Naive thymus-derived CD4-positive, alpha-beta T cell (primary cell): ENCODE measurements at regions not wholly inside any gene's neighbourhood (a gene's known extent, or its start where the extent isn't known, plus 50 kb on each side); places are given as distances from the start of the nearest gene placed in this dataset.

Source experiments
- ATAC-seq: fragments of 150-1000 bp; cut with Tn5 transposase; 2 replicates; pipeline ENCODE4 v1.10.0; 2021; ENCODE audit warnings: mild to moderate bottlenecking, moderate library complexity
- CTCF ChIA-PET: fragments of 350-600 bp; sonication (Branson Sonifier 250); formaldehyde crosslinking; loops from one replicate; lab custom pipeline; 2021; ENCODE audit warnings: antibody characterized with exemption; lab: Charles Lee
- POLR2A ChIA-PET: fragments of 350-600 bp; sonication (Branson Sonifier 250); formaldehyde crosslinking; loops from one replicate; lab custom pipeline; 2021; ENCODE audit warnings: antibody characterized with exemption, inconsistent platforms; lab: Charles Lee
- DNase-seq, 9 donors: peaks; one replicate each; pipeline versions ENCODE4 v3.0.0 to v3.0.0-alpha.2; 2020 to 2022; ENCODE audit warnings: mixed read lengths in 1 of 9
- H3K27ac ChIP-seq: one replicate; pipeline ENCODE4 v1.7.0; 2013; ENCODE audit warnings: mild to moderate bottlenecking, low read depth, low read length, moderate library complexity
- H3K27me3 ChIP-seq, 2 donors: one replicate each; pipeline ENCODE4 v1.7.0; 2013; ENCODE audit warnings: low read length in 2 of 2, mild to moderate bottlenecking in 2 of 2, moderate library complexity in 2 of 2; ENCODE audit not compliant: control insufficient read depth in 2 of 2, insufficient read depth in 2 of 2
- H3K36me3 ChIP-seq, 3 experiments: 1 replicate in 2 of 3; 2 replicates in 1 of 3; pipeline ENCODE4 v1.7.0; 2013; ENCODE audit warnings: low read length in 3 of 3, mild to moderate bottlenecking in 3 of 3, moderate library complexity in 1 of 3; ENCODE audit not compliant: insufficient read depth in 3 of 3, control insufficient read depth in 2 of 3
- H3K4me1 ChIP-seq, 2 donors: one replicate each; pipeline ENCODE4 v1.7.0; 2013; ENCODE audit warnings: low read length in 2 of 2, mild to moderate bottlenecking in 2 of 2, moderate library complexity in 1 of 2; ENCODE audit not compliant: control insufficient read depth in 2 of 2, insufficient read depth in 2 of 2
- H3K4me3 ChIP-seq: 2 replicates; pipeline ENCODE4 v1.7.0; 2013; ENCODE audit warnings: mild to moderate bottlenecking, low read length
- H3K9me3 ChIP-seq, 3 experiments: 1 replicate in 2 of 3; 2 replicates in 1 of 3; pipeline ENCODE4 v1.7.0; 2013; ENCODE audit warnings: low read length in 3 of 3; ENCODE audit not compliant: control insufficient read depth in 2 of 3
- H3K27ac Mint-ChIP-seq, 9 donors: one replicate each; pipeline ENCODE4 v1.8.0; 2020 to 2022; ENCODE audit warnings: mixed read lengths in 9 of 9, mild to moderate bottlenecking in 8 of 9, moderate library complexity in 5 of 9, inconsistent platforms in 2 of 9
- H3K27me3 Mint-ChIP-seq, 5 donors: one replicate each; pipeline ENCODE4 v1.8.0; 2021 to 2022; ENCODE audit warnings: mixed read lengths in 5 of 5, mild to moderate bottlenecking in 1 of 5
- H3K36me3 Mint-ChIP-seq, 5 donors: one replicate each; pipeline ENCODE4 v1.8.0; 2020 to 2022; ENCODE audit warnings: mixed read lengths in 5 of 5, mild to moderate bottlenecking in 3 of 5, inconsistent platforms in 1 of 5
- H3K4me1 Mint-ChIP-seq, 7 donors: one replicate each; pipeline ENCODE4 v1.8.0; 2020 to 2022; ENCODE audit warnings: mixed read lengths in 7 of 7, mild to moderate bottlenecking in 3 of 7, inconsistent platforms in 1 of 7
- H3K4me3 Mint-ChIP-seq, 10 donors: one replicate each; pipeline ENCODE4 v1.8.0; 2020 to 2022; ENCODE audit warnings: mild to moderate bottlenecking in 10 of 10, mixed read lengths in 10 of 10, moderate library complexity in 6 of 10, inconsistent platforms in 2 of 10
- H3K9me3 Mint-ChIP-seq, 11 donors: one replicate each; pipeline ENCODE4 v1.8.0; 2020 to 2022; ENCODE audit warnings: mixed read lengths in 11 of 11, mild to moderate bottlenecking in 4 of 11, inconsistent platforms in 1 of 11, moderate library complexity in 1 of 11
- intact Hi-C, 2 donors: fragments of 100-400 bp; cut with micrococcal nuclease; formaldehyde crosslinking; loops; one replicate each; pipeline ENCODE4 v1.15.1; 2023

DNA sequence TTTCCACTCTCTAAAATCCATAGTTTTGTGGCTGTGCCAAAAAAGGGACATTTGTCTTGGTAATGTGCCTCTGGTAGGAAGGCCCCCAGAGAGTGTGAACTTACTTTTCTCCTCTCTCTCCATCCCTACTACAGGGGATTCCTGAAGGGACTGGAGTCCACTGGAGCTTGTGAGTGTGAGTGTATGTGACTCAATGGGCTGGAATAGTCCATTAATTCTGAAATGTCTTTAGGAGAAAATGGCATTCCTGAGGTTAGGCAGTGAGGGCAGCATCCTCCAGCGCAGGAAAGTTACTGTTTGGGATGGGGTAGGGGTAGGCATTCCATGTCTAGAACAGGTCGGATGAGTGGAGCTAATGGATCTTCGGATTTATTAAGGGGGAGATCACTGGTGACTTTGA, 59.8 kb upstream of the CACNA2D3 start:
- no peak overlapping the region for H3K4me3 Mint-ChIP-seq
- H3K36me3 Mint-ChIP-seq = no peaks in the 10 kb centered on the region
- ChIA-PET POLR2A (no interaction called here), CTCF (no interaction called here)
- intact Hi-C loops = no loop called here
- Histone ChIP-seq H3K4me1 (no peaks in the 10 kb centered on the region), H3K36me3 (no peaks in the 10 kb centered on the region), H3K27me3 (no peaks in the 10 kb centered on the region), H3K4me3 (no peak overlapping the region), H3K9me3 (no peaks in the 10 kb centered on the region), H3K27ac (no peak overlapping the region)
- peaks cover 0 to 12% (median 12%) of the 10 kb centered on the region in 5 donors for H3K27me3 Mint-ChIP-seq
- H3K9me3 Mint-ChIP-seq = peaks cover 0 to 6% (median 0%) of the 10 kb centered on the region in 11 donors
- DNase-seq (no peak), ATAC-seq (no peak)
- H3K4me1 Mint-ChIP-seq = no peaks in the 10 kb centered on the region
- no peak overlapping the region for H3K27ac Mint-ChIP-seq

DNA sequence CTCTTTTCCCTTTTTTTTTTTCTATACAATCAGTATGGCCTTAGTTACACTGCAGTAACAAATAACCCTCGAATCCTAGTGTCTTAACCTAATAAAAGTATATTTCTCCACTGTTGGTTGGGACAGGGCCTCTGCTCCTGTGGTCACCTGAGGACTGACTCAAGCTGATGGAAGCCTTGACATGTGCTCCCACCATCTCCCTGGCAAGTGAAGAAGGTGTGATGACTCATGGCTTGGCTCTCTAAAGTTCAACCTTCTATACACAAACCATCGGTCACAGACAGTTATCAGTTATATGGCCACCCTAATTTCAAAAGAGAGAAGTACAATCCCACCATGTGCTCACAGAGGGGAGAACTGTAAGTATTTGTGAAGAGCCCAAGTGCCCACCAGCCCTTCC, 65.8 kb upstream of the CACNA2D3 start:
- no peak overlapping the region for H3K27ac Mint-ChIP-seq
- Histone ChIP-seq H3K27me3 (no peaks in the 10 kb centered on the region), H3K36me3 (no peaks in the 10 kb centered on the region), H3K27ac (no peak overlapping the region), H3K4me3 (no peak overlapping the region), H3K9me3 (no peaks in the 10 kb centered on the region), H3K4me1 (no peaks in the 10 kb centered on the region)
- peaks cover 0 to 7% (median 0%) of the 10 kb centered on the region in 5 donors for H3K27me3 Mint-ChIP-seq
- intact Hi-C loops = no loop called here
- DNase-seq (no peak), ATAC-seq (no peak)
- peaks cover 0 to 2% (median 0%) of the 10 kb centered on the region in 11 donors for H3K9me3 Mint-ChIP-seq
- no peaks in the 10 kb centered on the region for H3K4me1 Mint-ChIP-seq
- H3K36me3 Mint-ChIP-seq = no peaks in the 10 kb centered on the region
- no peak overlapping the region for H3K4me3 Mint-ChIP-seq
- POLR2A ChIA-PET = no interaction called here
- CTCF ChIA-PET = no interaction called here

DNA sequence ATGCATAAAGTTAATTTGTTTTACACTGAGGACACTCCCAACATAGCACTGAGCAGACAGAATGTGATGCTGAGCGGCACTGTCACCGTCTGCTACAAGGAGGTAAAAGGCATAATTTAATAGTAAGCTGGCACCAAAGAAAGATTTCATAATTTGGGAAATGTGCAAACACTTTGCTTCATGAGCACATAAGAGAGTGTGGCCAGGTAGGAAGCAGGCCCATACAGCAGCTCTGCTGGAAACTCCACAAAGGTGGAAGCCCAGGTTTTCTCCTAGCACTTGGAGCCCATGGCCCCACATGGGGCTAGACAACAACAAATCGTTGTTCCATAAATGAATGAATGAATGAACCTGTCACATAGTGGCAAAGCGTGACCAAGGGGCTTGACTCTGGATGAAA, 68.5 kb upstream of the CACNA2D3 start:
- Histone ChIP-seq H3K4me3 (no peak overlapping the region), H3K36me3 (no peaks in the 10 kb centered on the region), H3K27me3 (no peaks in the 10 kb centered on the region), H3K27ac (no peak overlapping the region), H3K9me3 (no peaks in the 10 kb centered on the region), H3K4me1 (no peaks in the 10 kb centered on the region)
- CTCF ChIA-PET = no interaction called here
- H3K27me3 Mint-ChIP-seq = peaks cover 0 to 7% (median 0%) of the 10 kb centered on the region in 5 donors
- ATAC-seq = no peak
- H3K27ac Mint-ChIP-seq = no peak overlapping the region
- no peaks in the 10 kb centered on the region for H3K36me3 Mint-ChIP-seq
- no peak overlapping the region for H3K4me3 Mint-ChIP-seq
- intact Hi-C loops = no loop called here
- no peaks in the 10 kb centered on the region for H3K4me1 Mint-ChIP-seq
- no peak for DNase-seq
- H3K9me3 Mint-ChIP-seq = peaks cover 0 to 2% (median 0%) of the 10 kb centered on the region in 11 donors
- POLR2A ChIA-PET = no interaction called here

DNA sequence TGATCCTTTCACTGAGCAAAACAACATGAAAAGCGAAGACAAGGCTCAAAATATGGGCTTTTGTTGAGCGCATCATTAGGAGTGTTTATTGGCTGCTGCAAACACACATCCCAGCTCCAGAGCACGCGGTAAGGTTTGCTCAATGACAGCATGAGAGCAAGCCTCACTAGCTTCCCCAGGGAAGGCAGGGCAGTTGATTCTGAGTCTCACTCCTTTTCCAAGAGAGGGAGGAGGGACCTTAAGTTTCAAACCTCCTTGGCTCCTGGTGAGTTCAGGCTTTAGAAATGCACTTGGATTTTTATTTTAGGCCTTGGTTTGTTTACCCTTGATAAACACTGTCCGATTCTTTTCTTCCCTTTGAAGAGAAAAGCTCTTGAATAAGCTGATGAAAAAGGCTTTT, 69.1 kb upstream of the CACNA2D3 start:
- DNase-seq (no peak), ATAC-seq (no peak)
- Histone ChIP-seq H3K4me3 (no peak overlapping the region), H3K4me1 (no peaks in the 10 kb centered on the region), H3K36me3 (no peaks in the 10 kb centered on the region), H3K27ac (no peak overlapping the region), H3K27me3 (no peaks in the 10 kb centered on the region), H3K9me3 (no peaks in the 10 kb centered on the region)
- peaks cover 0 to 2% (median 0%) of the 10 kb centered on the region in 11 donors for H3K9me3 Mint-ChIP-seq
- ChIA-PET POLR2A (no interaction called here), CTCF (no interaction called here)
- peaks cover 0 to 7% (median 0%) of the 10 kb centered on the region in 5 donors for H3K27me3 Mint-ChIP-seq
- intact Hi-C loops = no loop called here
- peaks cover 0 to 2% (median 0%) of the 10 kb centered on the region in 7 donors for H3K4me1 Mint-ChIP-seq
- no peak overlapping the region for H3K27ac Mint-ChIP-seq
- no peak overlapping the region for H3K4me3 Mint-ChIP-seq
- H3K36me3 Mint-ChIP-seq = no peaks in the 10 kb centered on the region

DNA sequence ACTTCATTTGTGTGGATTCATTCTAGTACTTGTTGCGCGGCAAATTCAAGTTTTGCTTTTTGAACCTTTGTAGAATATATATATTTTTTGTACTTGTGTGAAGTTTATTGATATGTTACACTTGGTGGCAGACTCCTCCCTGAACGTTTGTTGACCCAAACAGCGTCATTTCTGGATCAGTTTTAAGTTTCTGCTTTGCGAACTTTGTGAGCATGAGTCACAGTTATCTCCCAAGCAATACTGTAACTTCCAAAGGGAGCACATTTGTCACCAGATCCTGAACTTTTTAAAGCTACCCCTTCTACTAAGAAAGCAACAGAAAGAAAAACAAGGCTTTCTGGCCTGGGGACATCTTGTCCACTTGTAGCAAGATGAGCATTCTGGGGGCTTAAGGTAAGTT, 74.8 kb upstream of the CACNA2D3 start:
- H3K4me1 Mint-ChIP-seq = peaks cover 0 to 2% (median 0%) of the 10 kb centered on the region in 7 donors
- no peaks in the 10 kb centered on the region for H3K36me3 Mint-ChIP-seq
- POLR2A ChIA-PET = no interaction called here
- Histone ChIP-seq H3K27ac (no peak overlapping the region), H3K27me3 (no peaks in the 10 kb centered on the region), H3K36me3 (no peaks in the 10 kb centered on the region), H3K4me1 (no peaks in the 10 kb centered on the region), H3K9me3 (no peaks in the 10 kb centered on the region), H3K4me3 (no peak overlapping the region)
- ATAC-seq = no peak
- CTCF ChIA-PET = no interaction called here
- no peak for DNase-seq
- no peak overlapping the region for H3K4me3 Mint-ChIP-seq
- peaks cover 0 to 2% (median 0%) of the 10 kb centered on the region in 11 donors for H3K9me3 Mint-ChIP-seq
- intact Hi-C loops = no loop called here
- peaks cover 0 to 21% (median 5%) of the 10 kb centered on the region in 5 donors for H3K27me3 Mint-ChIP-seq
- H3K27ac Mint-ChIP-seq = no peak overlapping the region

DNA sequence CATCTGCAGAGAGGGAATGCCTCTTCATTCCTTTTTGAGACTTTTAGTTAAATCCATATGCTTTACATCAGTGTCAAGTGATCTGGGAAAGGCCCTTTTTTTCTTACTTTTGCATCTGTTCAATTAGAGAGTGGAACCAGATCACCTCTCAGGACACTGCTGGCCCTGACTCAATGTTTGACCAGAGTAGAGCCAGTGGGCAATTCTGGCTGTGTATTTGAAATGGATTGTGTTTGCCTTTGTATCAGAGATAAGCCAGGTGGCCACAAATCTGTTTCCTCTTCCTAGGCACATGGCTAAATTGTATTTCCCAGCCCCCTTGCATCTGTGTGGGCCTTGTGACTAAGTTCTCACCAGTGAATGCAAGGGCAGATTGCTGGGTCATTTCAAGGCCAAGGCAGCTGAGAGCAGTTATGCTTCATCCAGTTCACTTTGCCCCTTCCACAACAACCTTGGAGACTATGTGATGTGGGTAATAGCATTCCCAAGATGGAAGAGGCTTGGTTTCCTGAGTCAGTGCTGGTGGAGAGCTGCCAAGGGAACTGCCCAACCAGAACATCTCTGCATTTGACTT, 75.6 kb upstream of the CACNA2D3 start:
- Histone ChIP-seq H3K36me3 (no peaks in the 10 kb centered on the region), H3K4me1 (no peaks in the 10 kb centered on the region), H3K9me3 (no peaks in the 10 kb centered on the region), H3K27me3 (no peaks in the 10 kb centered on the region), H3K27ac (no peak overlapping the region), H3K4me3 (no peak overlapping the region)
- CTCF ChIA-PET = no interaction called here
- Mint-ChIP-seq H3K4me3 (no peak overlapping the region), H3K9me3 (peaks cover 0 to 2% (median 0%) of the 10 kb centered on the region in 11 donors), H3K36me3 (no peaks in the 10 kb centered on the region), H3K4me1 (peaks cover 0 to 2% (median 0%) of the 10 kb centered on the region in 7 donors), H3K27me3 (peaks cover 0 to 21% (median 5%) of the 10 kb centered on the region in 5 donors), H3K27ac (no peak overlapping the region)
- ATAC-seq (no peak), DNase-seq (no peak)
- intact Hi-C loops = no loop called here
- POLR2A ChIA-PET = no interaction called here

DNA sequence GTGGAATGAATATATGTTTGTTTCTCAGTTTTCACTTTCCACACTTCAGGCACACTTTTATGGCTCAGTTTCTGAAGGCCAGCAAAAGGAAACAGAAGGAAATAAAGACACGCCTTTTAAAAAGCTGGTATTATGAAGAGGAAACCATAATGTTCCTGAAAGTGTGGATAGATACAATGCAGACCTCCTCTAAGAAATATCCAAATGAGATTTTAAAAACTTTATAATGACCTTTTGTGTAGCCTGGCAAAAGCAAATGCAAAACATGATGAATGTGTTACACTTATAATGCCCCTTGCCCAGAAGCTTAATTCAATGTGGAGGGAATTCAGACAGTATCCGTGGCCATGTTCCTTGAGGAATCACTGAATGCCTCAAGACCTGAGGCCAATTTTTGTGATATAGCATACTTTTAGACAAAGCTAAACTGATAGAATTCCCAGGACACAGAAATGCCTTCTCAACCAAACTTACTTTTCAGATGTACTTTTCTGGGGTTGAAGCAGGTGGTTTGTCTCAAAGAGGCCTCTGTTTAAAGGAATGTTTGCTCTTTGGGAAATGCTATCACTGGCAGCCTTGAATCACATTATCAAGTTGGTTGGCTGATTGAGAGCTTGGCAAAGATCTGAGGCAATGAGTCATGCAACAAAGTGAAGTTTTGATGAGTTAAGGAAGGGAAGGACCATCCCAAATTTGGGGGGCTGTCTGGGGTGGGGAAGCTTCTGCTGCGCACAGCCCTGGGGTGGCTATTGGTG, 77.1 kb upstream of the CACNA2D3 start:
- DNase-seq (no peak), ATAC-seq (no peak)
- no peaks in the 10 kb centered on the region for H3K36me3 ChIP-seq
- Mint-ChIP-seq H3K4me1 (peaks cover 0 to 2% (median 0%) of the 10 kb centered on the region in 7 donors), H3K9me3 (peaks cover 0 to 2% (median 0%) of the 10 kb centered on the region in 11 donors), H3K27ac (no peak overlapping the region), H3K36me3 (no peaks in the 10 kb centered on the region), H3K4me3 (no peak overlapping the region), H3K27me3 (peaks cover 0 to 21% (median 5%) of the 10 kb centered on the region in 5 donors)
- intact Hi-C loops = no loop called here
- H3K4me3 ChIP-seq = no peak overlapping the region
- H3K4me1 ChIP-seq = no peaks in the 10 kb centered on the region
- no peaks in the 10 kb centered on the region for H3K27me3 ChIP-seq
- CTCF ChIA-PET = no interaction called here
- H3K9me3 ChIP-seq = no peaks in the 10 kb centered on the region
- no peak overlapping the region for H3K27ac ChIP-seq
- POLR2A ChIA-PET = no interaction called here
